H1 (cell line): ENCODE measurements at regions not wholly inside any gene's neighbourhood (a gene's known extent, or its start where the extent isn't known, plus 50 kb on each side); places are given as distances from the start of the nearest gene placed in this dataset.

Experiments
- CTCF ChIA-PET: fragments of 300-600 bp; sonication (Branson Sonifier 250); formaldehyde crosslinking; loops from one replicate; lab custom pipeline; 2021; ENCODE audit not compliant: partially characterized antibody; lab: Charles Lee
- POLR2A ChIA-PET: fragments of 300-600 bp; sonication (Branson Sonifier 250); formaldehyde crosslinking; loops from one replicate; lab custom pipeline; 2021; ENCODE audit warnings: inconsistent platforms; ENCODE audit not compliant: partially characterized antibody; lab: Charles Lee
- DNase-seq, 2 experiments: peaks; one replicate each; pipeline versions ENCODE4 v3.0.0 to v3.0.0-alpha.2; 2010 to 2022; ENCODE audit warnings: low spot score in 2 of 2, low read depth in 1 of 2, mixed read lengths in 1 of 2
- FAIRE-seq: peaks from 2 replicates; lab custom pipeline; 2011; peaks lifted over from hg19 to GRCh38; lab: Jason Lieb, UNC
- H2AFZ ChIP-seq: 2 replicates; pipeline ENCODE4 v1.8.1; 2012; ENCODE audit warnings: low read length, inconsistent platforms
- H2AK5ac ChIP-seq: 2 replicates; pipeline ENCODE4 v1.6.1; 2013; ENCODE audit warnings: low read depth, low read length
- H2BK120ac ChIP-seq: replicated peaks from 2 replicates; pipeline ENCODE3; 2013; ENCODE audit warnings: low read depth, low read length, inconsistent platforms
- H2BK12ac ChIP-seq: 2 replicates; pipeline ENCODE4 v1.6.1; 2013; ENCODE audit warnings: low read depth, low read length
- H2BK15ac ChIP-seq: 2 replicates; pipeline ENCODE4 v1.6.1; 2013; ENCODE audit warnings: low read length
- H2BK20ac ChIP-seq: 2 replicates; pipeline ENCODE4 v1.6.1; 2013; ENCODE audit warnings: low read length
- H2BK5ac ChIP-seq: 2 replicates; pipeline ENCODE4 v1.6.1; 2013; ENCODE audit warnings: low read depth, low read length
- H3K14ac ChIP-seq: 2 replicates; pipeline ENCODE4 v1.6.1; 2013; ENCODE audit warnings: inconsistent platforms; ENCODE audit not compliant: insufficient read length
- H3K18ac ChIP-seq: 2 replicates; pipeline ENCODE4 v1.6.1; 2013; ENCODE audit warnings: low read length; ENCODE audit errors: extremely low read depth
- H3K23ac ChIP-seq: 2 replicates; pipeline ENCODE4 v1.6.1; 2013; ENCODE audit warnings: inconsistent platforms; ENCODE audit not compliant: insufficient read length
- H3K23me2 ChIP-seq: 2 replicates; pipeline ENCODE4 v1.6.1; 2013; ENCODE audit warnings: low read depth, low read length
- H3K27ac ChIP-seq: 2 replicates; pipeline ENCODE4 v1.6.1; 2011; ENCODE audit warnings: low read depth, low read length, inconsistent platforms
- H3K27me3 ChIP-seq, 4 experiments: replicated peaks in 1 of 4; 1 replicate in 1 of 4; 2 replicates in 3 of 4; pipeline versions ENCODE4 v1.6.1 to v1.8.1; 2011 to 2013; ENCODE audit warnings: low read length in 3 of 4, mild to moderate bottlenecking in 3 of 4, inconsistent platforms in 2 of 4, mixed read lengths in 2 of 4, moderate library complexity in 1 of 4; ENCODE audit not compliant: control insufficient read depth in 3 of 4, insufficient read depth in 3 of 4; ENCODE audit errors: extremely low read depth in 1 of 4
- H3K36me3 ChIP-seq, 4 experiments: 2 replicates each; pipeline versions ENCODE4 v1.6.1 to v1.8.1; 2011 to 2013; ENCODE audit warnings: mild to moderate bottlenecking in 4 of 4, low read length in 3 of 4, moderate library complexity in 2 of 4, control low read depth in 1 of 4, inconsistent platforms in 1 of 4; ENCODE audit not compliant: insufficient read depth in 4 of 4, control insufficient read depth in 2 of 4
- H3K4ac ChIP-seq: replicated peaks from 2 replicates; pipeline ENCODE3; 2013; ENCODE audit warnings: low read length, low read depth, mixed read lengths, inconsistent platforms; ENCODE audit not compliant: insufficient read length
- H3K4me1 ChIP-seq, 4 experiments: replicated peaks in 1 of 4; 1 replicate in 1 of 4; 2 replicates in 3 of 4; pipeline versions ENCODE4 v1.6.1 to v1.8.1; 2011 to 2013; ENCODE audit warnings: low read length in 3 of 4, inconsistent platforms in 2 of 4, mixed read lengths in 1 of 4; ENCODE audit not compliant: insufficient read depth in 4 of 4, control insufficient read depth in 3 of 4
- H3K4me2 ChIP-seq, 2 experiments: 2 replicates each; pipeline versions ENCODE4 v1.6.1 to v1.8.1; 2011 to 2013; ENCODE audit warnings: low read depth in 2 of 2, low read length in 2 of 2, control low read depth in 1 of 2, inconsistent platforms in 1 of 2, mild to moderate bottlenecking in 1 of 2; ENCODE audit not compliant: insufficient read depth in 1 of 2
- H3K4me3 ChIP-seq, 4 experiments: fragments of 200-600, 300-600 bp in 1 of 4; sonication (generic), shearing (Covaris generic), sonication (Bioruptor Twin) in 1 of 4; 2 replicates each; pipeline versions ENCODE4 v1.5.1 to v1.8.1; 2011 to 2016; ENCODE audit warnings: low read length in 4 of 4, low read depth in 3 of 4, control low read depth in 2 of 4, inconsistent platforms in 2 of 4, mild to moderate bottlenecking in 2 of 4, mixed read lengths in 1 of 4, moderate library complexity in 1 of 4; ENCODE audit not compliant: insufficient read depth in 2 of 4; ENCODE audit errors: extremely low read depth in 1 of 4
- H3K56ac ChIP-seq: replicated peaks from 2 replicates; pipeline ENCODE3; 2013; ENCODE audit warnings: low read depth, mild to moderate bottlenecking, mixed read lengths, low read length, inconsistent platforms; ENCODE audit not compliant: insufficient read length
- H3K79me1 ChIP-seq: 2 replicates; pipeline ENCODE4 v1.6.1; 2013; ENCODE audit warnings: low read depth, low read length, control low read depth
- H3K79me2 ChIP-seq, 2 experiments: 2 replicates each; pipeline versions ENCODE4 v1.6.1 to v1.8.1; 2012 to 2013; ENCODE audit warnings: low read length in 2 of 2, mild to moderate bottlenecking in 2 of 2, inconsistent platforms in 1 of 2; ENCODE audit not compliant: insufficient read depth in 2 of 2, control insufficient read depth in 1 of 2
- H3K9ac ChIP-seq, 4 experiments: replicated peaks in 1 of 4; 1 replicate in 1 of 4; 2 replicates in 3 of 4; pipeline versions ENCODE4 v1.6.1 to v1.8.1; 2011 to 2013; ENCODE audit warnings: low read depth in 3 of 4, low read length in 3 of 4, control low read depth in 2 of 4, mild to moderate bottlenecking in 2 of 4, moderate library complexity in 2 of 4, inconsistent platforms in 1 of 4; ENCODE audit errors: extremely low read depth in 1 of 4
- H3K9me3 ChIP-seq, 2 experiments: 2 replicates each; pipeline versions ENCODE4 v1.6.1 to v1.8.1; 2012 to 2013; ENCODE audit warnings: mild to moderate bottlenecking in 2 of 2, moderate library complexity in 2 of 2, control low read depth in 1 of 2, inconsistent platforms in 1 of 2, low read depth in 1 of 2, low read length in 1 of 2, mixed read lengths in 1 of 2; ENCODE audit not compliant: insufficient read depth in 2 of 2
- H4K20me1 ChIP-seq, 2 experiments: replicated peaks in 1 of 2; 2 replicates each; pipeline versions ENCODE3 to v1.8.1; 2011 to 2013; ENCODE audit warnings: inconsistent platforms in 2 of 2, low read length in 2 of 2, mild to moderate bottlenecking in 1 of 2; ENCODE audit not compliant: insufficient read depth in 2 of 2, control insufficient read depth in 1 of 2
- H4K5ac ChIP-seq: 2 replicates; pipeline ENCODE4 v1.6.1; 2013; ENCODE audit warnings: low read length, low read depth, mixed read lengths, inconsistent platforms; ENCODE audit not compliant: insufficient read length
- H4K8ac ChIP-seq: 2 replicates; pipeline ENCODE4 v1.8.0; 2013; ENCODE audit warnings: mild to moderate bottlenecking, moderate library complexity, low read length, inconsistent platforms; ENCODE audit not compliant: insufficient read depth; ENCODE audit errors: extremely low read depth
- H4K91ac ChIP-seq: replicated peaks from 2 replicates; pipeline ENCODE3; 2013; ENCODE audit warnings: low read length, mixed read lengths, inconsistent platforms; ENCODE audit not compliant: insufficient read length
- ATF2 ChIP-seq: IDR thresholded peaks from 2 replicates; pipeline ENCODE4 v1.6.1; 2012; ENCODE audit warnings: low read length, inconsistent platforms
- CEBPB ChIP-seq: IDR thresholded peaks from 2 replicates; pipeline ENCODE4 v1.6.1; 2012; ENCODE audit warnings: low read depth, low read length
- FOSL1 ChIP-seq: IDR thresholded peaks from 2 replicates; pipeline ENCODE4 v1.6.1; 2011; ENCODE audit warnings: mild to moderate bottlenecking, low read depth, low read length, moderate library complexity; ENCODE audit not compliant: insufficient read depth
- HDAC6 ChIP-seq: IDR thresholded peaks from one replicate; pipeline ENCODE4 v1.7.1; 2012; ENCODE audit warnings: low read depth, mild to moderate bottlenecking, inconsistent platforms, low read length, moderate library complexity
- MAFK ChIP-seq: IDR thresholded peaks from 2 replicates; pipeline ENCODE4 v1.6.1; 2012; ENCODE audit warnings: low read depth, mild to moderate bottlenecking, improper control_type of control experiment, low read length
- POLR2AphosphoS5 ChIP-seq: IDR thresholded peaks from 2 replicates; pipeline ENCODE4 v1.6.1; 2011; ENCODE audit warnings: low read depth, low read length
- SAP30 ChIP-seq: fragments of 300-600 bp; sonication (generic); IDR thresholded peaks from 2 replicates; pipeline ENCODE4 v1.7.1; 2012; ENCODE audit warnings: low read length, moderate library complexity, mild to moderate bottlenecking, inconsistent platforms; ENCODE audit not compliant: insufficient read depth, insufficient replicate concordance
- SIRT6 ChIP-seq: IDR thresholded peaks from one replicate; pipeline ENCODE4 v1.7.1; 2012; ENCODE audit warnings: low read length, inconsistent platforms
- SIX5 ChIP-seq: IDR thresholded peaks from 2 replicates; pipeline ENCODE4 v1.6.1; 2011; ENCODE audit warnings: mild to moderate bottlenecking, low read depth, low read length
- SP2 ChIP-seq: IDR thresholded peaks from 2 replicates; pipeline ENCODE4 v1.6.1; 2012; ENCODE audit warnings: mild to moderate bottlenecking, low read length, inconsistent platforms
- SP4 ChIP-seq: IDR thresholded peaks from 2 replicates; pipeline ENCODE4 v1.6.1; 2012; ENCODE audit warnings: low read length, inconsistent platforms
- SRF ChIP-seq: IDR thresholded peaks from 2 replicates; pipeline ENCODE4 v1.6.1; 2011; ENCODE audit warnings: mild to moderate bottlenecking, low read depth, low read length, moderate library complexity
- SUZ12 ChIP-seq: fragments of 200-600 bp; sonication (generic); IDR thresholded peaks from 2 replicates; pipeline ENCODE4 v1.6.1; 2012; ENCODE audit warnings: mild to moderate bottlenecking, inconsistent platforms, low read length, moderate library complexity, mixed read lengths
- TBP ChIP-seq: IDR thresholded peaks from 2 replicates; pipeline ENCODE4 v1.6.1; 2011; ENCODE audit warnings: low read depth, low read length, improper control_type of control experiment
- TCF12 ChIP-seq: IDR thresholded peaks from 2 replicates; pipeline ENCODE4 v1.6.1; 2011; ENCODE audit warnings: low read depth, mild to moderate bottlenecking, low read length
- TEAD4 ChIP-seq: IDR thresholded peaks from 2 replicates; pipeline ENCODE4 v1.6.1; 2012; ENCODE audit warnings: low read depth, low read length, inconsistent platforms, mixed read lengths
- WGBS, 2 experiments: shearing (Covaris generic) in 1 of 2; methylation state at CpG; one replicate each; pipeline versions ENCODE4 v1.1.6 to v1.1.7; 2013 to 2015; ENCODE audit warnings: low lambda C conversion rate in 2 of 2, mixed read lengths in 2 of 2, inconsistent platforms in 1 of 2, low coverage in 1 of 2, missing lambda C conversion rate in 1 of 2; ENCODE audit not compliant: insufficient replicate concordance in 2 of 2, insufficient coverage in 1 of 2, insufficient read length in 1 of 2; ENCODE audit errors: extremely low coverage in 1 of 2, missing lambda C conversion rate in 1 of 2; 5-methylcytosine and 5-hydroxymethylcytosine counted together

- H4K5ac ChIP-seq, result no peak overlapping the region
- TF ChIP-seq SUZ12, result no peak
- no peak for TF ChIP-seq SP2
- TF ChIP-seq POLR2AphosphoS5, result no peak
- TF ChIP-seq HDAC6, result no peak
- TF ChIP-seq SP4, result no peak
- no peak for TF ChIP-seq TEAD4
- TF ChIP-seq ATF2, result no peak
- TF ChIP-seq MAFK, result no peak
- TF ChIP-seq SRF, result no peak
- TF ChIP-seq TBP, result no peak
- no peak for TF ChIP-seq SIRT6
- TF ChIP-seq SAP30, result no peak
- no peak for TF ChIP-seq TCF12
- no peak for TF ChIP-seq FOSL1
- no peak for TF ChIP-seq SIX5
- no peak for TF ChIP-seq CEBPB
Observed at GRCh38 chrX:88853925-88854324, 106.9 kb downstream of the CPXCR1 start.

More at GRCh38 chrX:88853925-88854324, 106.9 kb downstream of the CPXCR1 start:
- Histone ChIP-seq H3K4me3 (no peak overlapping the region), H3K79me1 (no peaks in the 10 kb centered on the region), H2BK12ac (no peak overlapping the region), H3K36me3 (no peaks in the 10 kb centered on the region), H4K20me1 (no peaks in the 10 kb centered on the region), H4K91ac (no peak overlapping the region), H4K8ac (no peak overlapping the region), H3K14ac (no peak overlapping the region), H2AK5ac (no peak overlapping the region), H3K27ac (no peak overlapping the region), H3K56ac (no peak overlapping the region), H3K18ac (no peak overlapping the region), H2AFZ (no peak overlapping the region), H3K23ac (no peak overlapping the region), H2BK20ac (no peak overlapping the region), H3K27me3 (no peaks in the 10 kb centered on the region), H2BK15ac (no peak overlapping the region), H2BK120ac (no peak overlapping the region), H3K4ac (no peak overlapping the region), H2BK5ac (no peak overlapping the region), H3K79me2 (no peaks in the 10 kb centered on the region), H3K9ac (no peak overlapping the region), H3K4me1 (no peaks in the 10 kb centered on the region), H3K23me2 (no peaks in the 10 kb centered on the region), H3K9me3 (peaks cover 6 to 8% of the 10 kb centered on the region in 2 experiments; a peak in 2 of 4 replicates), H3K4me2 (no peak overlapping the region)
- POLR2A ChIA-PET, result no interaction called here
- CTCF ChIA-PET, result no interaction called here
- DNase-seq, result no peak
- WGBS, 2 experiments, result 100% methylated on average over 2 of the region's 3 CpGs; no CpG with 5 or more reads in 1 of the 2 experiments
- FAIRE-seq, result no peak
